HG03039 (cell line): ENCODE measurements at regions not wholly inside any gene's neighbourhood (a gene's known extent, or its start where the extent isn't known, plus 50 kb on each side); places are given as distances from the start of the nearest gene placed in this dataset.

ENCODE experiments used
- ATAC-seq: cut with Tn5 transposase; IDR thresholded peaks from one replicate; pipeline ENCODE4 v1.9.1; 2021; ENCODE audit warnings: mild to moderate bottlenecking, moderate library complexity; ENCODE audit not compliant: unreplicated experiment

- no peak for ATAC-seq
These were observed 604.0 kb upstream of the LMCD1 start for GRCh38 chr3:7897655-7898054.

- ATAC-seq: no peak
These were observed 588.3 kb upstream of the LMCD1 start for GRCh38 chr3:7913283-7913682.

GRCh38 chr3:7915356-7915755, 586.3 kb upstream of the LMCD1 start:
- ATAC-seq: no peak

- no peak for ATAC-seq
These were observed 584.0 kb upstream of the LMCD1 start for GRCh38 chr3:7917443-7918151.

GRCh38 chr3:7920211-7920610, 581.4 kb upstream of the LMCD1 start:
- no peak for ATAC-seq

GRCh38 chr3:7924228-7924627, 577.4 kb upstream of the LMCD1 start:
- no peak for ATAC-seq

GRCh38 chr3:7927015-7927414, 574.6 kb upstream of the LMCD1 start:
- no peak for ATAC-seq

GRCh38 chr3:7927864-7928263, 573.8 kb upstream of the LMCD1 start:
- no peak for ATAC-seq

- no peak for ATAC-seq
These were observed 572.2 kb upstream of the LMCD1 start for GRCh38 chr3:7929319-7929889.

- no peak for ATAC-seq
These were observed 567.3 kb upstream of the LMCD1 start for GRCh38 chr3:7934362-7934761.

GRCh38 chr3:7947930-7948329, 553.7 kb upstream of the LMCD1 start:
- no peak for ATAC-seq

- no peak for ATAC-seq
These were observed 550.7 kb upstream of the LMCD1 start for GRCh38 chr3:7950890-7951289.

- ATAC-seq: no peak
These were observed 548.1 kb upstream of the LMCD1 start for GRCh38 chr3:7953449-7954014.

- no peak for ATAC-seq
These were observed 544.6 kb upstream of the LMCD1 start for GRCh38 chr3:7957024-7957423.

- ATAC-seq: no peak
These were observed 542.5 kb upstream of the LMCD1 start for GRCh38 chr3:7959094-7959493.

GRCh38 chr3:7960601-7961000, 541.0 kb upstream of the LMCD1 start:
- ATAC-seq: no peak

- ATAC-seq: no peak
These were observed 539.3 kb upstream of the LMCD1 start for GRCh38 chr3:7962301-7962700.

- ATAC-seq: no peak
These were observed 536.7 kb upstream of the LMCD1 start for GRCh38 chr3:7964899-7965298.

- no peak for ATAC-seq
These were observed 528.6 kb upstream of the LMCD1 start for GRCh38 chr3:7973006-7973405.

GRCh38 chr3:7977245-7978086, 524.2 kb upstream of the LMCD1 start:
- no peak for ATAC-seq

- ATAC-seq: no peak
These were observed 523.6 kb upstream of the LMCD1 start for GRCh38 chr3:7978087-7978422.

- ATAC-seq: no peak
These were observed 519.5 kb upstream of the LMCD1 start for GRCh38 chr3:7982126-7982525.
